ENCODE measurements at regions not wholly inside any gene's neighbourhood (a gene's known extent, or its start where the extent isn't known, plus 50 kb on each side); places are given as distances from the start of the nearest gene placed in this dataset.

DNA sequence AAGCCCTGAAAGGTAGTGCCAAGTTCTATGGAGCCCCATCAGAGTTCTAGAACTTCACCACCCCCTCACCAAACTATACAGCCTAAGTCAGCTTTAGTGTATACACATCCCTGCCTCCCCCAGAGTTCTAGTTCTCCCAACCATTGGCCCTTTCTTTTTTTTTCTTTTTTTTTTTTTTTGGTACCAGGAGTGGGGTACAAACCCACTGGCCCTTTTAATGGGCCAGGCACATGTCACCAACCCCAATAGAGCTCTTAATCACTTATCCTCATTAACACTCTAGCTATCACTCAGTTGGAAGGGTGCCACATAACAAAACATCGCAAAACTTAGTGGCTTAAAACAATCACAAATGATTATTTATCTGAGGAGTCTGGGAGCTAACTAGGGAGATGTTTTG lies 588.6 kb downstream of the BCOR start:
- peaks cover 3% of the 10 kb centered on the region for H3K9me3 ChIP-seq (ENCODE audit: control insufficient read depth, low read depth, low read length)
- dilution Hi-C loops (cut with MboI; ENCODE audit: extremely low pct_ligation_motif_present, low sequenced_read_pairs) = no loop called here
- H3K9me1 ChIP-seq (ENCODE audit: control insufficient read depth, extremely low read depth, insufficient read depth, low read length) = no peaks in the 10 kb centered on the region
- H2AFZ ChIP-seq (ENCODE audit: control insufficient read depth, low read length) = no peak overlapping the region
- no peak overlapping the region for H3K9ac ChIP-seq (ENCODE audit: control insufficient read depth, extremely low read depth, insufficient read depth, low read length)
- no peak overlapping the region for H3K27ac ChIP-seq (ENCODE audit: control insufficient read depth, insufficient read depth, low read length)
- no peaks in the 10 kb centered on the region for H3K79me2 ChIP-seq (ENCODE audit: control insufficient read depth, insufficient read depth, low read length)
- no peaks in the 10 kb centered on the region for H3K36me3 ChIP-seq (ENCODE audit: control insufficient read depth in 2 of 2, extremely low read depth in 1 of 2, insufficient read depth in 2 of 2, low read length in 2 of 2)
- no peak for DNase-seq (ENCODE audit: low read depth, low spot score)
- FAIRE-seq = no peak
- no peaks in the 10 kb centered on the region for H3K4me1 ChIP-seq (ENCODE audit: control insufficient read depth, extremely low read depth, insufficient read depth, low read length)
- TF ChIP-seq, protein P1, sequence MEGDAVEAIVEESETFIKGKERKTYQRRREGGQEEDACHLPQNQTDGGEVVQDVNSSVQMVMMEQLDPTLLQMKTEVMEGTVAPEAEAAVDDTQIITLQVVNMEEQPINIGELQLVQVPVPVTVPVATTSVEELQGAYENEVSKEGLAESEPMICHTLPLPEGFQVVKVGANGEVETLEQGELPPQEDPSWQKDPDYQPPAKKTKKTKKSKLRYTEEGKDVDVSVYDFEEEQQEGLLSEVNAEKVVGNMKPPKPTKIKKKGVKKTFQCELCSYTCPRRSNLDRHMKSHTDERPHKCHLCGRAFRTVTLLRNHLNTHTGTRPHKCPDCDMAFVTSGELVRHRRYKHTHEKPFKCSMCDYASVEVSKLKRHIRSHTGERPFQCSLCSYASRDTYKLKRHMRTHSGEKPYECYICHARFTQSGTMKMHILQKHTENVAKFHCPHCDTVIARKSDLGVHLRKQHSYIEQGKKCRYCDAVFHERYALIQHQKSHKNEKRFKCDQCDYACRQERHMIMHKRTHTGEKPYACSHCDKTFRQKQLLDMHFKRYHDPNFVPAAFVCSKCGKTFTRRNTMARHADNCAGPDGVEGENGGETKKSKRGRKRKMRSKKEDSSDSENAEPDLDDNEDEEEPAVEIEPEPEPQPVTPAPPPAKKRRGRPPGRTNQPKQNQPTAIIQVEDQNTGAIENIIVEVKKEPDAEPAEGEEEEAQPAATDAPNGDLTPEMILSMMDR (optimal IDR thresholded peaks at IDR 0.05 in 1 of 3, IDR thresholded peaks at IDR 0.05 in 1 of 3, conservative IDR thresholded peaks at IDR 0.05 in 1 of 3; ENCODE audit: extremely low read depth in 1 of 3, insufficient read depth in 2 of 3, low read length in 3 of 3) = no peak
- no peak for TF ChIP-seq EZH2 (IDR thresholded peaks at IDR 0.05; ENCODE audit: low read length)
- H3K27me3 ChIP-seq (ENCODE audit: control insufficient read depth, extremely low read depth, insufficient read depth, low read length) = no peaks in the 10 kb centered on the region
- H3K4me3 ChIP-seq (ENCODE audit: control insufficient read depth in 2 of 3, extremely low read depth in 1 of 3, insufficient read depth in 2 of 3, low read depth in 1 of 3, low read length in 3 of 3) = no peak overlapping the region
- H4K20me1 ChIP-seq (ENCODE audit: control insufficient read depth, extremely low read depth, insufficient read depth, low read length) = no peaks in the 10 kb centered on the region
- no peak overlapping the region for H3K4me2 ChIP-seq (ENCODE audit: control insufficient read depth, extremely low read depth, insufficient read depth, low read depth, low read length)

DNA sequence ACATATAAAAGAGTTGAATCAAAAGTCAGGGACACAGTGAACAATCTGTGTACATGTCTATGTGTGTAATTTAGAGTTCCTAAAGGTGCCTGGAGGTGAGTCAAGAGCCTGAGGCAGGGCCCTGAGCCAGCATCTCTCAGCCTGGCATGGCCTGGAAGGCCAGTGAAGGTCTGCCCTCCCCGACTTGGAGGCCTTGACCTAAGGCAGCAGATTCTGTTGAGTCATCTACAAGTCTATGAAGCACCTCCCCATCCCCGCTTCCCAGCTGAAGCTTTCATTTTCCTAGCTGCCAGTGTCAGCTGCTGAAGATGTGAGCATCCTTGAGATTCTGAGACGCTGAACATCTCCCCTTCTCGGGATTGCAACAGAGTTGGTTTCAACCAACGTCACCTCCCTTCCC lies 583.9 kb downstream of the BCOR start:
- Histone ChIP-seq H3K27ac (ENCODE audit: control insufficient read depth, insufficient read depth, low read length) (no peak overlapping the region), H4K20me1 (ENCODE audit: control insufficient read depth, extremely low read depth, insufficient read depth, low read length) (no peaks in the 10 kb centered on the region), H3K9me3 (ENCODE audit: control insufficient read depth, low read depth, low read length) (peaks cover under 1% of the 10 kb centered on the region), H3K36me3 (ENCODE audit: control insufficient read depth in 2 of 2, extremely low read depth in 1 of 2, insufficient read depth in 2 of 2, low read length in 2 of 2) (no peaks in the 10 kb centered on the region), H3K4me3 (ENCODE audit: control insufficient read depth in 2 of 3, extremely low read depth in 1 of 3, insufficient read depth in 2 of 3, low read depth in 1 of 3, low read length in 3 of 3) (no peak overlapping the region), H3K9ac (ENCODE audit: control insufficient read depth, extremely low read depth, insufficient read depth, low read length) (no peak overlapping the region), H3K9me1 (ENCODE audit: control insufficient read depth, extremely low read depth, insufficient read depth, low read length) (no peaks in the 10 kb centered on the region), H3K4me1 (ENCODE audit: control insufficient read depth, extremely low read depth, insufficient read depth, low read length) (peaks cover 3% of the 10 kb centered on the region), H3K79me2 (ENCODE audit: control insufficient read depth, insufficient read depth, low read length) (no peaks in the 10 kb centered on the region), H3K4me2 (ENCODE audit: control insufficient read depth, extremely low read depth, insufficient read depth, low read depth, low read length) (no peak overlapping the region), H3K27me3 (ENCODE audit: control insufficient read depth, extremely low read depth, insufficient read depth, low read length) (peaks cover 8% of the 10 kb centered on the region), H2AFZ (ENCODE audit: control insufficient read depth, low read length) (no peak overlapping the region)
- no peak for TF ChIP-seq EZH2 (IDR thresholded peaks at IDR 0.05; ENCODE audit: low read length)
- TF ChIP-seq, protein P1 (optimal IDR thresholded peaks at IDR 0.05 in 1 of 3, IDR thresholded peaks at IDR 0.05 in 1 of 3, conservative IDR thresholded peaks at IDR 0.05 in 1 of 3; ENCODE audit: extremely low read depth in 1 of 3, insufficient read depth in 2 of 3, low read length in 3 of 3) = no peak
- dilution Hi-C loops (cut with MboI; ENCODE audit: extremely low pct_ligation_motif_present, low sequenced_read_pairs) = no loop called here
- DNase-seq (ENCODE audit: low read depth, low spot score) (no peak), FAIRE-seq (no peak)

Data from keratinocyte (primary cell).